GM06990 (cell line): ENCODE measurements at regions not wholly inside any gene's neighbourhood (a gene's known extent, or its start where the extent isn't known, plus 50 kb on each side); places are given as distances from the start of the nearest gene placed in this dataset.

Source experiments
- DNase-seq: peaks from one replicate; pipeline ENCODE4 v3.0.0-alpha.2; 2011; ENCODE audit not compliant: insufficient read length; ENCODE audit errors: extremely low read depth
- H3K27me3 ChIP-seq: replicated peaks from 2 replicates; pipeline ENCODE4 v1.6.0; 2011; ENCODE audit warnings: low read length; ENCODE audit not compliant: control insufficient read depth, insufficient read depth
- H3K36me3 ChIP-seq: 2 replicates; pipeline ENCODE4 v1.5.1; 2011; ENCODE audit warnings: low read length; ENCODE audit not compliant: control insufficient read depth, insufficient read depth
- H3K4me3 ChIP-seq: replicated peaks from 2 replicates; pipeline ENCODE4 v1.5.1; 2011; ENCODE audit warnings: low read depth, mild to moderate bottlenecking, control low read depth, low read length
- CTCF ChIP-seq: IDR thresholded peaks from 2 replicates; pipeline ENCODE4 v1.5.1; 2011; ENCODE audit warnings: low read length, control low read depth, mild to moderate bottlenecking, inconsistent platforms; ENCODE audit not compliant: insufficient read depth, poor library complexity, severe bottlenecking

- H3K36me3 ChIP-seq = no peaks in the 10 kb centered on the region
- no peak for DNase-seq
- H3K4me3 ChIP-seq = no peak overlapping the region
- TF ChIP-seq CTCF = no peak
- no peaks in the 10 kb centered on the region for H3K27me3 ChIP-seq
These were observed 146.3 kb downstream of the TM9SF2 start for GRCh38 chr13:99647596-99647985.

- H3K36me3 ChIP-seq = no peaks in the 10 kb centered on the region
- no peaks in the 10 kb centered on the region for H3K27me3 ChIP-seq
- TF ChIP-seq CTCF = no peak
- DNase-seq = no peak
- H3K4me3 ChIP-seq = no peak overlapping the region
These were observed 145.8 kb downstream of the TM9SF2 start for GRCh38 chr13:99646866-99647595.

GRCh38 chr13:99642841-99643240 lies 141.6 kb downstream of the TM9SF2 start:
- H3K36me3 ChIP-seq = no peaks in the 10 kb centered on the region
- DNase-seq = no peak

GRCh38 chr13:99642006-99642405 lies 140.7 kb downstream of the TM9SF2 start:
- no peak overlapping the region for H3K4me3 ChIP-seq
- H3K27me3 ChIP-seq = no peaks in the 10 kb centered on the region
- DNase-seq = no peak
- no peaks in the 10 kb centered on the region for H3K36me3 ChIP-seq
- TF ChIP-seq CTCF = no peak

More at GRCh38 chr13:99642841-99643240, 141.6 kb downstream of the TM9SF2 start:
- Histone ChIP-seq H3K27me3 (no peaks in the 10 kb centered on the region), H3K4me3 (no peak overlapping the region)
- TF ChIP-seq CTCF = no peak

GRCh38 chr13:99640260-99640659 lies 139.0 kb downstream of the TM9SF2 start:
- Histone ChIP-seq H3K27me3 (no peaks in the 10 kb centered on the region), H3K4me3 (no peak overlapping the region), H3K36me3 (no peaks in the 10 kb centered on the region)
- no peak for TF ChIP-seq CTCF
- DNase-seq = no peak

GRCh38 chr13:99639126-99639525 lies 137.9 kb downstream of the TM9SF2 start:
- Histone ChIP-seq H3K27me3 (no peaks in the 10 kb centered on the region), H3K4me3 (no peak overlapping the region), H3K36me3 (no peaks in the 10 kb centered on the region)
- no peak for DNase-seq
- no peak for TF ChIP-seq CTCF
